ENCODE measurements at regions not wholly inside any gene's neighbourhood (a gene's known extent, or its start where the extent isn't known, plus 50 kb on each side); places are given as distances from the start of the nearest gene placed in this dataset.

DNA sequence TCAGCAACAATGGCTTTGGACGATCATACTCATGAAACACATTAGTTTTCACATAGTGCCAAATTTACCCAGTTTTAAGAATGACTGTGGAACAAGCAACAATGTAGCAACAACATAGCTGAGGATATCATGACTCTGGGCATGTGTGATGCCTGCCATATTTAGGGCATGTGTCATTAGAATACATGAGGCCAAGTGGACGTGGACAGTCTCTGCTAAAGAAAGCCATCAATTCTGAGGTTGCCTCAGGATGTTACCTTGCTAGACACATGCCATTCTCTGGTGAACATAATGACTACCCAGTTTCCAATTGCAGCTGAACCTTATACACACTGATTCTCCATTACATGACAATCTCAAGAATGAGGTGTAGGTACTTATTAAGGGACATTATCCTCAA is 103.3 kb upstream of the ADAMTS19 start:
- in situ Hi-C loops (cut with HindIII; ENCODE audit: low sequenced_read_pairs) = no loop called here
- TF ChIP-seq, protein P1, sequence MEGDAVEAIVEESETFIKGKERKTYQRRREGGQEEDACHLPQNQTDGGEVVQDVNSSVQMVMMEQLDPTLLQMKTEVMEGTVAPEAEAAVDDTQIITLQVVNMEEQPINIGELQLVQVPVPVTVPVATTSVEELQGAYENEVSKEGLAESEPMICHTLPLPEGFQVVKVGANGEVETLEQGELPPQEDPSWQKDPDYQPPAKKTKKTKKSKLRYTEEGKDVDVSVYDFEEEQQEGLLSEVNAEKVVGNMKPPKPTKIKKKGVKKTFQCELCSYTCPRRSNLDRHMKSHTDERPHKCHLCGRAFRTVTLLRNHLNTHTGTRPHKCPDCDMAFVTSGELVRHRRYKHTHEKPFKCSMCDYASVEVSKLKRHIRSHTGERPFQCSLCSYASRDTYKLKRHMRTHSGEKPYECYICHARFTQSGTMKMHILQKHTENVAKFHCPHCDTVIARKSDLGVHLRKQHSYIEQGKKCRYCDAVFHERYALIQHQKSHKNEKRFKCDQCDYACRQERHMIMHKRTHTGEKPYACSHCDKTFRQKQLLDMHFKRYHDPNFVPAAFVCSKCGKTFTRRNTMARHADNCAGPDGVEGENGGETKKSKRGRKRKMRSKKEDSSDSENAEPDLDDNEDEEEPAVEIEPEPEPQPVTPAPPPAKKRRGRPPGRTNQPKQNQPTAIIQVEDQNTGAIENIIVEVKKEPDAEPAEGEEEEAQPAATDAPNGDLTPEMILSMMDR (IDR thresholded peaks at IDR 0.05; ENCODE audit: low read depth, low read length, missing control alignments) = no peak
- H3K4me3 ChIP-seq (ENCODE audit: low read depth, low read length) = no peak overlapping the region
- no peak for DNase-seq (ENCODE audit: low read depth)

DNA sequence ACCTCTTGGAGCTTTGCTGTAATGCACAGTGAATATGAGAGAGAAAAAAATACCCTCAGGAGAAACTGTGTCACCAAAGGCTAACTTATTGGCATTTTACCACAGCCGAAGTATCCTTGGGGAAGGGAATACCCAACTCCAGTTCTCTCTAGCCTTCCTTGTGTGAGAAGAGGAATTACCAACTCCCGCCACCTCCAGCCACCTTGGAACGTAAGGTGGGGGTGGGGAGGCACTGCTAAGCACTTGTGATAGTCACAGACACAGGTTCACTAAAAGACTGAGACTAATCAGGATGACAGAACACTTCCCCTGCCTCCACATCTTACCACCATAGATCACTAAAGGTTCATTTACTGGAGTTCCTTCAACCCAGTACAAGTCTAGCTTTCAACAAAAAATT is 102.0 kb upstream of the ADAMTS19 start:
- in situ Hi-C loops (cut with HindIII; ENCODE audit: low sequenced_read_pairs) = no loop called here
- TF ChIP-seq, protein P1 (IDR thresholded peaks at IDR 0.05; ENCODE audit: low read depth, low read length, missing control alignments) = no peak
- no peak overlapping the region for H3K4me3 ChIP-seq (ENCODE audit: low read depth, low read length)
- DNase-seq (ENCODE audit: low read depth) = no peak

DNA sequence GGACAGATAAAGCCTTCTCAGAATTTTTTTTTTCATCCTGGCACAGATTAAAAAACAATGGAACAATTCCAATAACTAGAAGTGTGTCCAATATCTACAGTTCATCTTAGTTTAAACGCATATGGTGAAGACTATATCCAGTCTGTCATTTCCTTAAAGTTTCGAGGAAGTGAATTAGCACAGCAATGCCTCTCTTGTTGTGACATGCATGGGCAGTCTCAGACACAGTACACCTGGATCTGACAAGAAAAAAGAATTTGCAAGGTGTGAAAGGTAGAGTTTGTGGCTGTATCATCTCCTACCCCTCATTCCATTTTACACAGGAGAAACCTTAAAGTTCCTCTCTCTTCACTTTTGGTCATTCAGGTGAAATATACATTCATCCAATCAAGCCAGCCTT is 100.6 kb upstream of the ADAMTS19 start:
- no peak for DNase-seq (ENCODE audit: low read depth)
- TF ChIP-seq, protein P1 (IDR thresholded peaks at IDR 0.05; ENCODE audit: low read depth, low read length, missing control alignments) = no peak
- in situ Hi-C loops (cut with HindIII; ENCODE audit: low sequenced_read_pairs) = no loop called here
- no peak overlapping the region for H3K4me3 ChIP-seq (ENCODE audit: low read depth, low read length)

DNA sequence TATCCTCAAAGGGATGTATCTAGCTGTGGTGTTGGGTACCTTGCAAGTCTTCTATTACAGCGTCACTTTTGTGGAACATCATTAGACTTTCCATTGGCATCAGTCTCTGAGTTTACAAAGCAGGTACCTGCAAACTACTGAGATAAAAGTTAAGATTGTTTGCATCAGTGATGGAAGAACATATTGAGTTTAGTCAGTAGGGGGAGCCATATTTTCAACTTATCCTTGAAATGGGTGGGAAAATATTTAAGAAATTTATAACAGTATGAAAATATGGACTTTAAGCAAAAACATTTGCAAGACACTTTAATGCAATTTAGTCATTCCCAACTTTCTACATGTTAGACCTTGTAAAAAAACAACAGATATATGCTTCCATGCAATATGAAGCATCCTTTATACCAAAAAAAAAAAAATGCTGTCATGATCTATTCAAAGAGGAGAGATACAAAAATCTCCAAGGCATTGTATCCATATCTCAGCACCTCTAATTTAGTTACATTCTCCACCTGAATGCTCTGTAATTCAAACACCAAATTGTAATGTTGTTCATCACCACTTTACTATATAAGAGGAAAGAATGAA is 98.6 kb upstream of the ADAMTS19 start:
- in situ Hi-C loops (cut with HindIII; ENCODE audit: low sequenced_read_pairs) = no loop called here
- no peak overlapping the region for H3K4me3 ChIP-seq (ENCODE audit: low read depth, low read length)
- TF ChIP-seq, protein P1 (IDR thresholded peaks at IDR 0.05; ENCODE audit: low read depth, low read length, missing control alignments) = peak; percentile 37
- DNase-seq (ENCODE audit: low read depth) = no peak

DNA sequence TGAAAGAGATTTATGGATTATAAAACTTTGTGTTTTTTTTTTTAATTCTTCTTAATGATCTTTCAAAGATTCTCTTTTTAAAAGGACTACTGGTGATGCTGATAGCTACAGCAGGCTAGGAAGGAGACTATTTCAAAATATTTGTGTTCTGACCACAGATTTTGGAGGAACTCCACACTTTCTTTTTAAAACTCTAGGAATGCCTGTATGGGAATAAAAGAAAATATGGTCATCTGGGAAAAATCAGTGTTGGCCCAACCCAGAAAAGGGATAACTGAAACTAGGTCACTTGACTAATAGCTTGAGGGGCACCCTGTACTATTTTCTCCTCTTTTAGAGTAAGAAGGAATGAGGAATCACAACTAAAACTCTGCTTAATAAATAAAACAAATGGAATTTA is 97.6 kb upstream of the ADAMTS19 start:
- DNase-seq (ENCODE audit: low read depth) = no peak
- H3K4me3 ChIP-seq (ENCODE audit: low read depth, low read length) = no peak overlapping the region
- TF ChIP-seq, protein P1 (IDR thresholded peaks at IDR 0.05; ENCODE audit: low read depth, low read length, missing control alignments) = no peak
- in situ Hi-C loops (cut with HindIII; ENCODE audit: low sequenced_read_pairs) = no loop called here

DNA sequence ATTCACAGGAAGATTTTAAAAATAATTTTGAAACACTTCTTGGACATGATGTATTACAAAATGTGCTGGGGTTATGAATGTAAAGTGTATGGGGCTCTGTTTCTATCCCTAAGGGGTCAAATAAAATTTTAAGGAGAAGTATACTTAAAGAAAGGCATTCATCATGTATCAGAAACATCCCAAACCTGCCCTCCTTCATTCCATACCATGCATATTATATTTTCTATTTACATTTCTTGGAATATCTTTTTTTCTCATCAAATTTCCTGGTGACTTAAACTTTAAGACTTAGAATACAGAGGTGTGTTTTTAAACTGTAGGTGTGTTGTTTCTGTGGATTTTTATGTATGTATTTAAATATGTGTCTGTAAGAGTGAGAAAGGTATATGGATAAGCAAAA is 96.1 kb upstream of the ADAMTS19 start:
- DNase-seq (ENCODE audit: low read depth) = no peak
- in situ Hi-C loops (cut with HindIII; ENCODE audit: low sequenced_read_pairs) = no loop called here
- H3K4me3 ChIP-seq (ENCODE audit: low read depth, low read length) = no peak overlapping the region
- TF ChIP-seq, protein P1 (IDR thresholded peaks at IDR 0.05; ENCODE audit: low read depth, low read length, missing control alignments) = no peak
